Lower leg skin (tissue), 3 donors: ENCODE measurements at regions not wholly inside any gene's neighbourhood (a gene's known extent, or its start where the extent isn't known, plus 50 kb on each side); places are given as distances from the start of the nearest gene placed in this dataset.

ENCODE experiments used
- POLR2A ChIP-seq, 2 donors: fragments of 450-650 bp; IDR thresholded peaks; one replicate each; pipeline ENCODE4 v1.6.1; 2016 to 2017; ENCODE audit warnings: antibody characterized with exemption in 2 of 2, mild to moderate bottlenecking in 1 of 2, moderate library complexity in 1 of 2
- TF ChIP-seq, protein P1 (sequence below), 3 donors: fragments of 450-650 bp; IDR thresholded peaks; one replicate each; pipeline ENCODE4 v1.5.1; 2016; ENCODE audit warnings: antibody characterized with exemption in 3 of 3, mild to moderate bottlenecking in 3 of 3, moderate library complexity in 2 of 3

DNA sequence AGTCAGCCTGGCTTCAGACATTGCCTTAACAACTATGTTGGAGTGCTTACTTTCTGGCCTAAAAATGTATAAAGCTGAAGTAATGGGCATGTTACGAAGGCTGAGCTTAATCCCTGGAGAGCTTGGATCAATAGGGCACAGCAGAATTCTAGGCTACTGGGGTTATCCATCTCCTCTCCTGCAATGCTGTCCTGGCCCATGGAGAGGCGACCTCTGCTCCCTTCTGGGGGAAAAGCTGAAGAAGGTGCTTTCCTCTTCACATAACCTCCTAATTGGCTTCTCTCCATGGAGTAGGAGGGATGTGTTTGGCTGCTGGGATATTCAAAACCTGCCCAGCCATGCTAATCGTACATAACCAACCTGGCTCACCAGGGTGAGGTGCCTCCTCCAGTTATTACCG is 403.5 kb downstream of the DMRT2 start:
- TF ChIP-seq, protein P1, sequence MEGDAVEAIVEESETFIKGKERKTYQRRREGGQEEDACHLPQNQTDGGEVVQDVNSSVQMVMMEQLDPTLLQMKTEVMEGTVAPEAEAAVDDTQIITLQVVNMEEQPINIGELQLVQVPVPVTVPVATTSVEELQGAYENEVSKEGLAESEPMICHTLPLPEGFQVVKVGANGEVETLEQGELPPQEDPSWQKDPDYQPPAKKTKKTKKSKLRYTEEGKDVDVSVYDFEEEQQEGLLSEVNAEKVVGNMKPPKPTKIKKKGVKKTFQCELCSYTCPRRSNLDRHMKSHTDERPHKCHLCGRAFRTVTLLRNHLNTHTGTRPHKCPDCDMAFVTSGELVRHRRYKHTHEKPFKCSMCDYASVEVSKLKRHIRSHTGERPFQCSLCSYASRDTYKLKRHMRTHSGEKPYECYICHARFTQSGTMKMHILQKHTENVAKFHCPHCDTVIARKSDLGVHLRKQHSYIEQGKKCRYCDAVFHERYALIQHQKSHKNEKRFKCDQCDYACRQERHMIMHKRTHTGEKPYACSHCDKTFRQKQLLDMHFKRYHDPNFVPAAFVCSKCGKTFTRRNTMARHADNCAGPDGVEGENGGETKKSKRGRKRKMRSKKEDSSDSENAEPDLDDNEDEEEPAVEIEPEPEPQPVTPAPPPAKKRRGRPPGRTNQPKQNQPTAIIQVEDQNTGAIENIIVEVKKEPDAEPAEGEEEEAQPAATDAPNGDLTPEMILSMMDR (IDR thresholded peaks at IDR 0.05), result no peak
- TF ChIP-seq POLR2A (IDR thresholded peaks at IDR 0.05), result no peak
